ENCODE measurements at regions not wholly inside any gene's neighbourhood (a gene's known extent, or its start where the extent isn't known, plus 50 kb on each side); places are given as distances from the start of the nearest gene placed in this dataset.

DNA sequence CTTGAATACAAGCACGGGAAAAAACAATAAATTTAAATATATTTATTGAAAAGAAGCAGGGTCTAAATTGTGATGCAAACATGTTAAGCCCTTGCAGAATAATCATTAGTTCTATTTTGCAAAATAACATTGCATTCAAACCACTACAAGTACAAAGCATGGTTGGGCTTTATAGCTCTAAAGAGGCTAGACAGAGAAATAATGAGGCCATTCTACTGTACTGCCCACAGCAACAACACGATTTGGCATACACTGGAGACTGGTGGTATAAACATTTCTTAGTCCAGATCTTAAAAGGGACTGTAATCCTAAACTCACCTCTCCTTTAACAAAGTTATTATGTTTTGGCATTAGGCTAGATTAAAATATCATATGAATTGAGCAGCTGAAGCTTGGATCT, 204.3 kb upstream of the LRIG1 start:
- TF ChIP-seq EP300 (IDR thresholded peaks at IDR 0.05) (no peak), POLR2A (IDR thresholded peaks at IDR 0.05) (no peak)
- TF ChIP-seq, protein P1, sequence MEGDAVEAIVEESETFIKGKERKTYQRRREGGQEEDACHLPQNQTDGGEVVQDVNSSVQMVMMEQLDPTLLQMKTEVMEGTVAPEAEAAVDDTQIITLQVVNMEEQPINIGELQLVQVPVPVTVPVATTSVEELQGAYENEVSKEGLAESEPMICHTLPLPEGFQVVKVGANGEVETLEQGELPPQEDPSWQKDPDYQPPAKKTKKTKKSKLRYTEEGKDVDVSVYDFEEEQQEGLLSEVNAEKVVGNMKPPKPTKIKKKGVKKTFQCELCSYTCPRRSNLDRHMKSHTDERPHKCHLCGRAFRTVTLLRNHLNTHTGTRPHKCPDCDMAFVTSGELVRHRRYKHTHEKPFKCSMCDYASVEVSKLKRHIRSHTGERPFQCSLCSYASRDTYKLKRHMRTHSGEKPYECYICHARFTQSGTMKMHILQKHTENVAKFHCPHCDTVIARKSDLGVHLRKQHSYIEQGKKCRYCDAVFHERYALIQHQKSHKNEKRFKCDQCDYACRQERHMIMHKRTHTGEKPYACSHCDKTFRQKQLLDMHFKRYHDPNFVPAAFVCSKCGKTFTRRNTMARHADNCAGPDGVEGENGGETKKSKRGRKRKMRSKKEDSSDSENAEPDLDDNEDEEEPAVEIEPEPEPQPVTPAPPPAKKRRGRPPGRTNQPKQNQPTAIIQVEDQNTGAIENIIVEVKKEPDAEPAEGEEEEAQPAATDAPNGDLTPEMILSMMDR (IDR thresholded peaks at IDR 0.05), result no peak
